Amygdala (tissue), 56 donors: ENCODE measurements at regions not wholly inside any gene's neighbourhood (a gene's known extent, or its start where the extent isn't known, plus 50 kb on each side); places are given as distances from the start of the nearest gene placed in this dataset.

ENCODE experiments used
- DNase-seq, 56 donors: peaks; one replicate each; lab custom pipeline; 2025; lab: John Stamatoyannopoulos, UW

GRCh38 chr20:21033817-21034216 lies 72.3 kb downstream of the LINC00237 start:
- DNase-seq: no peak

- no peak for DNase-seq
Observed at GRCh38 chr20:21031666-21032065, 74.5 kb downstream of the LINC00237 start.

- DNase-seq: no peak
Observed at GRCh38 chr20:21029341-21029740, 76.8 kb downstream of the LINC00237 start.

- DNase-seq: no peak
Observed at GRCh38 chr20:21028921-21029320, 77.2 kb downstream of the LINC00237 start.

- DNase-seq: no peak
Observed at GRCh38 chr20:21028436-21028835, 77.7 kb downstream of the LINC00237 start.

GRCh38 chr20:21027569-21027968 lies 78.6 kb downstream of the LINC00237 start:
- DNase-seq: no peak

GRCh38 chr20:21026951-21027350 lies 79.2 kb downstream of the LINC00237 start:
- DNase-seq: no peak

GRCh38 chr20:21024420-21024819 lies 81.7 kb downstream of the LINC00237 start:
- no peak for DNase-seq

GRCh38 chr20:21022925-21023324 lies 83.2 kb downstream of the LINC00237 start:
- no peak for DNase-seq

- DNase-seq: no peak
Observed at GRCh38 chr20:21021472-21021790, 84.7 kb downstream of the LINC00237 start.

- DNase-seq: no peak
Observed at GRCh38 chr20:21020659-21021471, 85.3 kb downstream of the LINC00237 start.

GRCh38 chr20:21019814-21020658 lies 86.1 kb downstream of the LINC00237 start:
- DNase-seq: no peak

- DNase-seq: no peak
Observed at GRCh38 chr20:21019468-21019813, 86.7 kb downstream of the LINC00237 start.

- no peak for DNase-seq
Observed at GRCh38 chr20:21018576-21018975, 87.6 kb downstream of the LINC00237 start.

GRCh38 chr20:21017528-21018085 lies 88.6 kb downstream of the LINC00237 start:
- no peak for DNase-seq

GRCh38 chr20:21016751-21017150 lies 89.4 kb downstream of the LINC00237 start:
- DNase-seq: no peak

- DNase-seq: no peak
Observed at GRCh38 chr20:21014528-21014927, 91.6 kb downstream of the LINC00237 start.

- DNase-seq: no peak
Observed at GRCh38 chr20:21008951-21009350, 97.2 kb downstream of the LINC00237 start.

GRCh38 chr20:21006611-21007010 lies 99.5 kb downstream of the LINC00237 start:
- no peak for DNase-seq

- DNase-seq: no peak
Observed at GRCh38 chr20:21004386-21005076, 101.6 kb downstream of the LINC00237 start.

GRCh38 chr20:21003902-21004301 lies 102.3 kb downstream of the LINC00237 start:
- no peak for DNase-seq
